Cardiac fibroblast (primary cell): ENCODE measurements at regions not wholly inside any gene's neighbourhood (a gene's known extent, or its start where the extent isn't known, plus 50 kb on each side); places are given as distances from the start of the nearest gene placed in this dataset.

Experiments used
- DNase-seq, 2 donors: peaks; one replicate each; pipeline versions ENCODE4 v3.0.0 to v3.0.0-alpha.2; 2010; ENCODE audit warnings: low read depth in 2 of 2
- H3K4me3 ChIP-seq, 2 donors: replicated peaks in 1 of 2; 1 replicate in 1 of 2; 2 replicates in 1 of 2; pipeline ENCODE4 v1.5.1; 2011; ENCODE audit warnings: low read depth in 2 of 2, low read length in 2 of 2, mild to moderate bottlenecking in 2 of 2, moderate library complexity in 1 of 2
- TF ChIP-seq, protein P1 (sequence below): IDR thresholded peaks from one replicate; pipeline ENCODE4 v1.5.1; 2011; ENCODE audit warnings: low read depth, mild to moderate bottlenecking, low read length, inconsistent platforms

DNA sequence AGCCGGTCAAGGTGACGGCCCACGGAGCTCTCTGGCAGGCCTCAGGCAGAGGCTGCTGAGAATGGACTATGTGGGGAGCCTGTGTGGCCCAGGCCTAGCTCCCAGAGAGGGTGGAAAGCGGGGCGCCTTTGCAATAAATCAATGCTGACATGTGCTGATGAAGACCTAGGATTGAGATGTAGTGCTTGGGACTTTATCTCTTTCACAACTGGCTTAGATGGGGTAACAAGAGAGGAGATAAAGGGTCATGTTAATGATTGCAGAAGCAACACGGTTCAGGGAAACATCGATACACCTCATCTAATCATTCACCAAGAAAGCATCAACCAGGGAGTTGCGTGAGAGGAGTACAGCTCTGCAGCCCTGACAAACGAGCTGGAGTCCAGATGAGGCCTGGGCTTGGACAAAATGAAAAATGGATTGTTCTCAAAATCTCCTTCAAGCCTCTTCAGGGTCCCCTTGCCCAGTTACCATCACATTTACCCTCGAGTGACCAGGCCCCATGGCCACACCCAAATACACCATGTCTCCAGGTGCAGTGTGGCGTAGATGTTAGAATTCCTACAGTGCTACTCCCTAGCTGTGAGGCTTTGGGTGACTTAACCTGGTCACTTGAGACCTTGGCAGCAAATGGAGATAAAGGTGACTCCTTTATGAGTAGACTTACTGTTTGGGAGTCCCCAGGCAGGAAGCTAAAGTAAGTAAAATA, 146.4 kb upstream of the LIPC start:
- DNase-seq, result no peak
- TF ChIP-seq, protein P1, sequence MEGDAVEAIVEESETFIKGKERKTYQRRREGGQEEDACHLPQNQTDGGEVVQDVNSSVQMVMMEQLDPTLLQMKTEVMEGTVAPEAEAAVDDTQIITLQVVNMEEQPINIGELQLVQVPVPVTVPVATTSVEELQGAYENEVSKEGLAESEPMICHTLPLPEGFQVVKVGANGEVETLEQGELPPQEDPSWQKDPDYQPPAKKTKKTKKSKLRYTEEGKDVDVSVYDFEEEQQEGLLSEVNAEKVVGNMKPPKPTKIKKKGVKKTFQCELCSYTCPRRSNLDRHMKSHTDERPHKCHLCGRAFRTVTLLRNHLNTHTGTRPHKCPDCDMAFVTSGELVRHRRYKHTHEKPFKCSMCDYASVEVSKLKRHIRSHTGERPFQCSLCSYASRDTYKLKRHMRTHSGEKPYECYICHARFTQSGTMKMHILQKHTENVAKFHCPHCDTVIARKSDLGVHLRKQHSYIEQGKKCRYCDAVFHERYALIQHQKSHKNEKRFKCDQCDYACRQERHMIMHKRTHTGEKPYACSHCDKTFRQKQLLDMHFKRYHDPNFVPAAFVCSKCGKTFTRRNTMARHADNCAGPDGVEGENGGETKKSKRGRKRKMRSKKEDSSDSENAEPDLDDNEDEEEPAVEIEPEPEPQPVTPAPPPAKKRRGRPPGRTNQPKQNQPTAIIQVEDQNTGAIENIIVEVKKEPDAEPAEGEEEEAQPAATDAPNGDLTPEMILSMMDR, result no peak
- no peak overlapping the region for H3K4me3 ChIP-seq

DNA sequence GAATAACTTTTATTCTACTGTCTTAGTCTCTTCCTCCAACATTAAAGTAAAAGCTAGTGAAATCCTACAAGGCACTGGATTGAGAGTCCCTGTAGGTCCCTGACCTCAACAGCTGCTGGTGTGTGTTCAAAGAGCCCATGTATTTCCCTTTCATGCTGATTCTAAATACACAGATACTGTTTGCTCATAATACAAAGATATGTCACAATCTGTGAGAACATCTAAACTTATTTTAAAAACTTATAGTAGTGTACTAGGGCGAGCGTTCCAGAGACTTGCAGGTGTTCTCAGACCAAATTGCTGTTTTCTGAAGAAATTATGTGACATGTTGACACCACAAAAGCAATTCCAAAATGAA, 145.9 kb upstream of the LIPC start:
- TF ChIP-seq, protein P1, result no peak
- DNase-seq, result no peak
- H3K4me3 ChIP-seq, result no peak overlapping the region

DNA sequence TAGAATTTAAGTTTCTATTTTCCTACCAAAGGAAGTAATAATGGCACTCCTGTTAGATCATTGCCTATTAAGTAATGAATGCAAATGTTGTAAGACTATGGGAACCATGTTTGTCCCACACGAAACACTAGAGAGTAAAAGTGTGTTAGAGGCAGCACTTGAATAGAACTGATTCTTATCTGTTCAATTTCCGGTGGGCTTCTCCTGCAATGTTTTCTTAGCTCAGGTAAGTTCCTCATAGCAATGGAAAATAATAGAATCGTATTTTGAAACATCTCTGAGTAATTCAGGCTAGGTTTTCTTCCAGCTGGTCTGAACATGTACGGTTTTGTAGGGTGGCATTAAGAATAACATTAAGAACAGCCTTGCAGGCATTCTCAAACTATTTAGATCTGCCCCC, 145.3 kb upstream of the LIPC start:
- TF ChIP-seq, protein P1, result no peak
- no peak overlapping the region for H3K4me3 ChIP-seq
- DNase-seq, result no peak

GRCh38 chr15:58287891-58288290, 143.9 kb upstream of the LIPC start:
- no peak for DNase-seq
- TF ChIP-seq, protein P1, result no peak
- no peak overlapping the region for H3K4me3 ChIP-seq

DNA sequence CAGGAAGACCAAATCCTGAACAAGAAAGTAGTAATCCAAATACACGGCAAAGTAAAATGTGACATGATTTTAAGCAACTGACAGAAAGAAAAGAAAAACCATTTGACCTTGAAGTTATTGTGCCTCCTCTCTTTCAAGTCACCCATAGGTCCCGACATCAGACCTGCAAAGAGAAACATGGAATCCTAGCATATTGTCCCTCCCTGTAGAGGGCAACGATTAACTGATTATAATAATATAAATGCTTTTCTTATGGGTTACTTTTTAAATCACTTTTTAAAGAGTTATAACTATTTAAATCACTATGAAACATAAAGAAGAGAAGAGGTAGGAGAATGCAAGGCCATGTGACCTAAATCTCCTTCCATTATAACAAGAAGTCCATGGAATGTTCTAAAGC, 143.2 kb upstream of the LIPC start:
- TF ChIP-seq, protein P1, result no peak
- no peak overlapping the region for H3K4me3 ChIP-seq
- DNase-seq, result peak in 1 of 2 donors; percentile 11

DNA sequence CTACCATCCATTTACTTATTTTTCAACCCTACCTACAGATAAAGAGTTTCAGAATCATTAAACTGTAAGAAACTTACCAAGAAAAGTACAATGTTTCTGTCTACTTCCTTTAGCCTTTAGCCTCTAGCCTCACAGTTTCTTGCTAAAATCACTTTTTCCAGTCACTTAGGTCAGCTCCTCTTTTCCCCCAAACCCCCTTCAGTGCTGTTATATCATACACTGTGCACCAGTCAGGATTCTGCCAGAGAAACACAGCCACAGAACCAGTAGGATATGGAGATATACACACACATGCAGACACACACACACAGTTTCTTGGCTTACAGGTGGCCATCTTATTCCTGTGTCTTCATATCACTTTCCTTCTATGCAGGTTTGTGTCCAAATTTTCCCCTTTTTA, 139.9 kb upstream of the LIPC start:
- H3K4me3 ChIP-seq, result no peak overlapping the region
- no peak for DNase-seq
- TF ChIP-seq, protein P1, result no peak

- H3K4me3 ChIP-seq, result no peak overlapping the region
- peak in 1 of 2 donors; percentile 27 for DNase-seq
- TF ChIP-seq, protein P1, result no peak
Measured at GRCh38 chr15:58292751-58293175, 139.0 kb upstream of the LIPC start.
